ENCODE measurements at regions not wholly inside any gene's neighbourhood (a gene's known extent, or its start where the extent isn't known, plus 50 kb on each side); places are given as distances from the start of the nearest gene placed in this dataset.

DNA sequence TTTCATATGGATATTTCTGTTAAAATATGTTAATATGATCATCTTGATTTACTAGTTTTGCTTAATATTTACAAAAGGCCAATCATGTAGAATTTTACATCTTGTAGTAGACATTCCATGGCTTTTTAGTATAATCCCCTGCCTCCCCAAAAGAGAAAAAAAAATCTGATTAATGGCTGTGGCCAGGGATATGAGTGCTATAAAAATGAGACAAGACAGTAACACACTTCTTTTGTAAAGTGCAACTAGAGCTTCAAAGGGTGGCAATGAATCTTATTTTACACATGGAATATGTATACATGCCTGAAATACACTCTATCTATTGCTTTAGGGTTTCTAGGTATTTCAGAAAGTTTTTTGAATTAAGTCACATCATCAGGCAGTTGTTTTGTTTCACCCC lies 112.2 kb upstream of the NANOGP8 start:
- TF ChIP-seq, protein P1, sequence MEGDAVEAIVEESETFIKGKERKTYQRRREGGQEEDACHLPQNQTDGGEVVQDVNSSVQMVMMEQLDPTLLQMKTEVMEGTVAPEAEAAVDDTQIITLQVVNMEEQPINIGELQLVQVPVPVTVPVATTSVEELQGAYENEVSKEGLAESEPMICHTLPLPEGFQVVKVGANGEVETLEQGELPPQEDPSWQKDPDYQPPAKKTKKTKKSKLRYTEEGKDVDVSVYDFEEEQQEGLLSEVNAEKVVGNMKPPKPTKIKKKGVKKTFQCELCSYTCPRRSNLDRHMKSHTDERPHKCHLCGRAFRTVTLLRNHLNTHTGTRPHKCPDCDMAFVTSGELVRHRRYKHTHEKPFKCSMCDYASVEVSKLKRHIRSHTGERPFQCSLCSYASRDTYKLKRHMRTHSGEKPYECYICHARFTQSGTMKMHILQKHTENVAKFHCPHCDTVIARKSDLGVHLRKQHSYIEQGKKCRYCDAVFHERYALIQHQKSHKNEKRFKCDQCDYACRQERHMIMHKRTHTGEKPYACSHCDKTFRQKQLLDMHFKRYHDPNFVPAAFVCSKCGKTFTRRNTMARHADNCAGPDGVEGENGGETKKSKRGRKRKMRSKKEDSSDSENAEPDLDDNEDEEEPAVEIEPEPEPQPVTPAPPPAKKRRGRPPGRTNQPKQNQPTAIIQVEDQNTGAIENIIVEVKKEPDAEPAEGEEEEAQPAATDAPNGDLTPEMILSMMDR (IDR thresholded peaks at IDR 0.05): no peak
- ATAC-seq: no peak
- H3K9me3 ChIP-seq: no peaks in the 10 kb centered on the region
- DNase-seq: no peak
- no peak overlapping the region for H3K27ac ChIP-seq
- no peak overlapping the region for H3K4me3 ChIP-seq
- no peaks in the 10 kb centered on the region for H3K27me3 ChIP-seq (ENCODE audit: insufficient read depth in 3 of 3, low read length in 2 of 3)
- no peaks in the 10 kb centered on the region for H3K4me1 ChIP-seq
- intact Hi-C loops (cut with DNase I): no loop called here
- H3K36me3 ChIP-seq (ENCODE audit: insufficient read depth in 1 of 2, low read depth in 1 of 2): no peaks in the 10 kb centered on the region

DNA sequence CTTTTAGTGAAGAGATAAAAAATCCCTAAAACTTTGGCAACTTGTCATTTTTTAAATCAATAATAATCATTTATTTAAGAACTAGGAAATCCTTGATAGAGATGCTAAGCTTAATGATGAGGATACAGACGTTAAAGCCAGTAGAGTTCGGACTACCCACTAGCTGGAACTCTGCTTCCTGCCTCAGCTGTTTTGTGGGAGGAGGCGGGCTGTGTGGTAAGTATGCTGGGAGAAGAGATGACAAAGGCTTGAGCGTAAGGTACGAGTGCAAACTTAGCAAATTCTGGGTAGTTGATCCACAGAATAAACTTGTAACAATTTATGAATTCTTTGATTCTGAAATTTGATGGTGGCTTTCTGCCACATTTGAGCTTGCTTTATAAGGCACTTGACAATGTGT lies 111.2 kb upstream of the NANOGP8 start:
- no peaks in the 10 kb centered on the region for H3K4me1 ChIP-seq
- intact Hi-C loops (cut with DNase I): no loop called here
- ATAC-seq: no peak
- H3K36me3 ChIP-seq (ENCODE audit: insufficient read depth in 1 of 2, low read depth in 1 of 2): no peaks in the 10 kb centered on the region
- H3K9me3 ChIP-seq: no peaks in the 10 kb centered on the region
- 82 to 83% (median 82%) methylated on average over 5 of the region's 5 CpGs for WGBS, 3 donors
- no peak overlapping the region for H3K27ac ChIP-seq
- H3K4me3 ChIP-seq: no peak overlapping the region
- no peak for DNase-seq
- no peaks in the 10 kb centered on the region for H3K27me3 ChIP-seq (ENCODE audit: insufficient read depth in 3 of 3, low read length in 2 of 3)
- TF ChIP-seq, protein P1 (IDR thresholded peaks at IDR 0.05): no peak

DNA sequence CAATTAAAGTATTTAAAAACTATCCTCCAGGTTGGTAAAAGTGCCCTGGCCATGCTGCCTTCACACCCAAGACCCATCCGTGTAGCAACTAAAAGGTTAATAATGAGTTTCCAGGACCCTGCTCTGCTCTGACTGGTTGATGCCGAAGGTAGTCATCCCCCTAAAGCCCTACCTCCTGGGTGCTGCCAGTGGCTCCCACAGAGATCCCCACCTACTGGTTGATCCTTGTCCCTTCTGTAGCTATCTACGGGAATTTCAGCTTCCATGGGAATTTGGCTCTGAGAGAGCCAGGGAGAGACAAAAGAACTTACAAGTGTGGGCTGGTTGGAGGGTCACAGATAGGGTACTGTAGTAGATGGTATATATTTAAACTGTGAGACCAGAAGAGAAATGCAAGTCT lies 110.6 kb upstream of the NANOGP8 start:
- intact Hi-C loops (cut with DNase I): no loop called here
- ATAC-seq (no peak), DNase-seq (no peak)
- TF ChIP-seq, protein P1 (IDR thresholded peaks at IDR 0.05): no peak
- Histone ChIP-seq H3K36me3 (ENCODE audit: insufficient read depth in 1 of 2, low read depth in 1 of 2) (no peaks in the 10 kb centered on the region), H3K27me3 (ENCODE audit: insufficient read depth in 3 of 3, low read length in 2 of 3) (no peaks in the 10 kb centered on the region), H3K4me3 (no peak overlapping the region), H3K4me1 (no peaks in the 10 kb centered on the region), H3K27ac (no peak overlapping the region), H3K9me3 (no peaks in the 10 kb centered on the region)
- WGBS, 3 donors: 79 to 86% (median 86%) methylated on average over 3 of the region's 3 CpGs

DNA sequence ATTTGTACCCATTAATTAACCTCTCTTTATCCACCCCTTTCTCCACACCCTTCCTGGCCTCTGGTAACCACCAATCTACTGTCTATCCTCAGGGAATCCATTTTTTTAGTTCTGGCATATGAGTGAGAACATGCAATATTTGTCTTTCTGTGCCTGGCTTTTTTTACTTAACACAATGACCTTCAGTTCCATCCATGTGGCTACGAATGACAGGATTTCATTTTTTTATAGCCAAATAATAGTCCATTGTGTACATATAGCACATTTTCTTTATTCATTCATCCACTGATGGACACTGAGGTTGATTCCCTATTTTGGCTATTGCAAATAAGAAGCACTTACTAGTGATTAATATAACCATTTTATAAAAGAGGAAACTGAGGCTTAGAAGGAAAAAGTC lies 109.9 kb upstream of the NANOGP8 start:
- intact Hi-C loops (cut with DNase I): no loop called here
- 78 to 85% (median 82%) methylated on average over 1 of the region's 1 CpG for WGBS, 3 donors
- ATAC-seq (no peak), DNase-seq (no peak)
- no peaks in the 10 kb centered on the region for H3K36me3 ChIP-seq (ENCODE audit: insufficient read depth in 1 of 2, low read depth in 1 of 2)
- H3K4me1 ChIP-seq: no peaks in the 10 kb centered on the region
- H3K4me3 ChIP-seq: no peak overlapping the region
- no peaks in the 10 kb centered on the region for H3K27me3 ChIP-seq (ENCODE audit: insufficient read depth in 3 of 3, low read length in 2 of 3)
- no peak overlapping the region for H3K27ac ChIP-seq
- no peaks in the 10 kb centered on the region for H3K9me3 ChIP-seq
- TF ChIP-seq, protein P1 (IDR thresholded peaks at IDR 0.05): no peak

DNA sequence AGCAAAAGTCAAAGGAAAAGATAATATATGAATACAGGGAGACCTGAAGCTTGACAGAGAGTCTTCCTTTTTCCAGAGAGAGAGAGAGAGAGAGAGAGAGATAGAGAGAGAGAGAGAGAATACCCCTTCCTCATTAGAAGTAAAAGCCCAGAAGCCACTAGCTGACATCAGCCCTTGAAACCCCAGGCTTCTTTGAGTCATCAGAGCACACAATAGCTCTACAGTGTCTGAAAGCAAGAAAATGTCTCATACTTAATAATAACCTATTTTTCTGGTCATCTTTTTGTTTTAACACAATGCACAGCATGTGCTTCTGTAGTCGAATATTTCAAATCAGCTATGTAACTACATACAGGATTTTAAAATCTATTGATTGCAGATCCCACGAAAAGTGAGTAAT lies 109.2 kb upstream of the NANOGP8 start:
- intact Hi-C loops (cut with DNase I): no loop called here
- no peak for DNase-seq
- WGBS, 3 donors: 87 to 90% (median 88%) methylated on average over 2 of the region's 2 CpGs
- Histone ChIP-seq H3K36me3 (ENCODE audit: insufficient read depth in 1 of 2, low read depth in 1 of 2) (no peaks in the 10 kb centered on the region), H3K9me3 (no peaks in the 10 kb centered on the region), H3K4me1 (no peaks in the 10 kb centered on the region), H3K27me3 (ENCODE audit: insufficient read depth in 3 of 3, low read length in 2 of 3) (no peaks in the 10 kb centered on the region), H3K4me3 (no peak overlapping the region), H3K27ac (no peak overlapping the region)
- TF ChIP-seq, protein P1 (IDR thresholded peaks at IDR 0.05): no peak
- ATAC-seq: no peak

Measured in psoas muscle (tissue), 7 donors.